ENCODE measurements at regions not wholly inside any gene's neighbourhood (a gene's known extent, or its start where the extent isn't known, plus 50 kb on each side); places are given as distances from the start of the nearest gene placed in this dataset.

DNA sequence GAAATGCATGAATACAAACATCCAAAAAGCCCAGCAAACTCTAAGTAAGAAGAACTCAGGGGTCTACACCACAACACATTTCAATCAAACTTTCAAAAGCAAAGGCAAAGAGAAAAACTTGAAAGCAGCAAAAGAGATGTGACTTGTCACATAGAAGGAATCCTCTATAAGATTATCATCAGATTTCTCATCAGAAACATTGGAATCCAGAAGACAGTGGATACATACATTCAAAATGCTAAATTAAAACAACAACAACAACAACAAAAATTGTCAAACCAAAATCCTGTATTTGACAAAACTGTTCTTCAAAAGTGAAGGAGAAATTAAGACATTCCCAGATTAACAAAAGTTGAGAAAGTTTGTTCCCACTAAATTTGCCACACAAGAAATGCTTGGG, 362.7 kb downstream of the ZNF608 start:
- Histone ChIP-seq H3K9me3 (peaks cover 19% of the 10 kb centered on the region), H2AFZ (ENCODE audit: low read depth) (no peak overlapping the region), H3K4me1 (ENCODE audit: control insufficient read depth in 1 of 2, insufficient read depth in 2 of 2, low read depth in 1 of 2, low read length in 1 of 2) (no peaks in the 10 kb centered on the region), H3K79me2 (ENCODE audit: insufficient read depth) (no peaks in the 10 kb centered on the region), H3K27me3 (ENCODE audit: insufficient read depth) (no peaks in the 10 kb centered on the region), H3K4me3 (ENCODE audit: low read depth in 2 of 2, low read length in 1 of 2) (no peak overlapping the region; a peak in 1 of 4 replicates), H3K36me3 (replicated peaks in 1 of 2; ENCODE audit: control insufficient read depth in 1 of 2, insufficient read depth in 2 of 2, low read length in 1 of 2) (no peaks in the 10 kb centered on the region), H3K9ac (no peak overlapping the region), H4K20me1 (ENCODE audit: insufficient read depth) (no peaks in the 10 kb centered on the region), H3F3A (replicated peaks; ENCODE audit: insufficient read depth) (no peaks in the 10 kb centered on the region), H3K4me2 (no peak overlapping the region), H3K9me2 (no peaks in the 10 kb centered on the region), H3K27ac (ENCODE audit: low read depth in 2 of 2, low read length in 1 of 2) (no peak overlapping the region)
- ChIA-PET CTCF (no interaction called here), POLR2A (no interaction called here)
- TF ChIP-seq NFIC (IDR thresholded peaks at IDR 0.05; ENCODE audit: borderline replicate concordance): no peak
- TF ChIP-seq CHD2 (IDR thresholded peaks at IDR 0.05; ENCODE audit: low read length, partially characterized antibody): no peak
- TF ChIP-seq NRF1 (IDR thresholded peaks at IDR 0.05; ENCODE audit: low read depth, low read length): no peak
- no peak for TF ChIP-seq MXI1 (IDR thresholded peaks at IDR 0.05; ENCODE audit: low read depth, low read length)
- no peak for TF ChIP-seq SMC3 (IDR thresholded peaks at IDR 0.05; ENCODE audit: low read depth, low read length)
- no peak for TF ChIP-seq GATA2 (CRISPR knock-in tag; IDR thresholded peaks at IDR 0.05)
- TF ChIP-seq RFX5 (IDR thresholded peaks at IDR 0.05; ENCODE audit: low read length): no peak
- no peak for TF ChIP-seq JUND (IDR thresholded peaks at IDR 0.05)
- TF ChIP-seq TAF1 (IDR thresholded peaks at IDR 0.05; ENCODE audit: borderline replicate concordance, low read depth, low read length): no peak
- TF ChIP-seq, protein P1, sequence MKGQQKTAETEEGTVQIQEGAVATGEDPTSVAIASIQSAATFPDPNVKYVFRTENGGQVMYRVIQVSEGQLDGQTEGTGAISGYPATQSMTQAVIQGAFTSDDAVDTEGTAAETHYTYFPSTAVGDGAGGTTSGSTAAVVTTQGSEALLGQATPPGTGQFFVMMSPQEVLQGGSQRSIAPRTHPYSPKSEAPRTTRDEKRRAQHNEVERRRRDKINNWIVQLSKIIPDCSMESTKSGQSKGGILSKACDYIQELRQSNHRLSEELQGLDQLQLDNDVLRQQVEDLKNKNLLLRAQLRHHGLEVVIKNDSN (IDR thresholded peaks at IDR 0.05; ENCODE audit: borderline replicate concordance, low read depth): no peak
- no peak for TF ChIP-seq GABPA (IDR thresholded peaks at IDR 0.05; ENCODE audit: low read depth)
- no peak for TF ChIP-seq EP300 (IDR thresholded peaks at IDR 0.05; ENCODE audit: borderline replicate concordance in 1 of 2, low read depth in 1 of 2, low read length in 1 of 2)
- TF ChIP-seq, protein P2, sequence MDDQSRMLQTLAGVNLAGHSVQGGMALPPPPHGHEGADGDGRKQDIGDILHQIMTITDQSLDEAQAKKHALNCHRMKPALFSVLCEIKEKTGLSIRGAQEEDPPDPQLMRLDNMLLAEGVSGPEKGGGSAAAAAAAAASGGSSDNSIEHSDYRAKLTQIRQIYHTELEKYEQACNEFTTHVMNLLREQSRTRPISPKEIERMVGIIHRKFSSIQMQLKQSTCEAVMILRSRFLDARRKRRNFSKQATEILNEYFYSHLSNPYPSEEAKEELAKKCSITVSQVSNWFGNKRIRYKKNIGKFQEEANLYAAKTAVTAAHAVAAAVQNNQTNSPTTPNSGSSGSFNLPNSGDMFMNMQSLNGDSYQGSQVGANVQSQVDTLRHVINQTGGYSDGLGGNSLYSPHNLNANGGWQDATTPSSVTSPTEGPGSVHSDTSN (IDR thresholded peaks at IDR 0.05): no peak
- TF ChIP-seq YY1 (IDR thresholded peaks at IDR 0.05; ENCODE audit: low read depth): no peak
- TF ChIP-seq MEF2A (IDR thresholded peaks at IDR 0.05; ENCODE audit: borderline replicate concordance, low read depth): no peak
- no peak for TF ChIP-seq FOXJ3 (CRISPR knock-in tag; IDR thresholded peaks at IDR 0.05)
- TF ChIP-seq, protein P3, sequence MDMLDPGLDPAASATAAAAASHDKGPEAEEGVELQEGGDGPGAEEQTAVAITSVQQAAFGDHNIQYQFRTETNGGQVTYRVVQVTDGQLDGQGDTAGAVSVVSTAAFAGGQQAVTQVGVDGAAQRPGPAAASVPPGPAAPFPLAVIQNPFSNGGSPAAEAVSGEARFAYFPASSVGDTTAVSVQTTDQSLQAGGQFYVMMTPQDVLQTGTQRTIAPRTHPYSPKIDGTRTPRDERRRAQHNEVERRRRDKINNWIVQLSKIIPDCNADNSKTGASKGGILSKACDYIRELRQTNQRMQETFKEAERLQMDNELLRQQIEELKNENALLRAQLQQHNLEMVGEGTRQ (IDR thresholded peaks at IDR 0.05; ENCODE audit: borderline replicate concordance, low read depth, low read length): no peak
- no peak for TF ChIP-seq ELF1 (IDR thresholded peaks at IDR 0.05)
- TF ChIP-seq EZH2phosphoT487 (IDR thresholded peaks at IDR 0.05; ENCODE audit: borderline replicate concordance, low read depth): no peak
- DNase-seq: no peak

Measured in SK-N-SH (cell line).